LNCAP (cell line): ENCODE measurements at regions not wholly inside any gene's neighbourhood (a gene's known extent, or its start where the extent isn't known, plus 50 kb on each side); places are given as distances from the start of the nearest gene placed in this dataset.

Experiments used
- TF ChIP-seq, protein P1 (sequence below): fragments of 450-650 bp; IDR thresholded peaks from 2 replicates; pipeline ENCODE4 v1.5.1; 2017; ENCODE audit warnings: mild to moderate bottlenecking

DNA sequence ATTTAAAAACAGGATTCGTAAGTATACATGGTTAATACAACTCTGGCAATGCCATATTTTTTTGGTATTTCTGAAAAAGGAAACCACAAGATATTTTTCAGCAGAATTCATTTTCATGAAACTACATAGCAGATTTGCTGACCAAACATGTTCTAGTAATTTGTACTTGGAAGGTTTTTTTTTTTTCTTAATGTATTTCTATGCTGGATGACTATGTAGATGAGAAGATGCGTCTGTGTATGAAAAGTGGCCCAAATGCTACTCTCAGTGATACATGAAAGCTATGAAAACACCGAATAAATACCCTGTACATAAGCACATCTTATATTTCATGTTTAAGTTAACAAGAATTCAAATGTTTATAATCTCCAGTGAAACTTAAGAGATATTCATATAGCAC is 400.9 kb upstream of the CYLC2 start:
- TF ChIP-seq, protein P1, sequence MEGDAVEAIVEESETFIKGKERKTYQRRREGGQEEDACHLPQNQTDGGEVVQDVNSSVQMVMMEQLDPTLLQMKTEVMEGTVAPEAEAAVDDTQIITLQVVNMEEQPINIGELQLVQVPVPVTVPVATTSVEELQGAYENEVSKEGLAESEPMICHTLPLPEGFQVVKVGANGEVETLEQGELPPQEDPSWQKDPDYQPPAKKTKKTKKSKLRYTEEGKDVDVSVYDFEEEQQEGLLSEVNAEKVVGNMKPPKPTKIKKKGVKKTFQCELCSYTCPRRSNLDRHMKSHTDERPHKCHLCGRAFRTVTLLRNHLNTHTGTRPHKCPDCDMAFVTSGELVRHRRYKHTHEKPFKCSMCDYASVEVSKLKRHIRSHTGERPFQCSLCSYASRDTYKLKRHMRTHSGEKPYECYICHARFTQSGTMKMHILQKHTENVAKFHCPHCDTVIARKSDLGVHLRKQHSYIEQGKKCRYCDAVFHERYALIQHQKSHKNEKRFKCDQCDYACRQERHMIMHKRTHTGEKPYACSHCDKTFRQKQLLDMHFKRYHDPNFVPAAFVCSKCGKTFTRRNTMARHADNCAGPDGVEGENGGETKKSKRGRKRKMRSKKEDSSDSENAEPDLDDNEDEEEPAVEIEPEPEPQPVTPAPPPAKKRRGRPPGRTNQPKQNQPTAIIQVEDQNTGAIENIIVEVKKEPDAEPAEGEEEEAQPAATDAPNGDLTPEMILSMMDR = no peak

DNA sequence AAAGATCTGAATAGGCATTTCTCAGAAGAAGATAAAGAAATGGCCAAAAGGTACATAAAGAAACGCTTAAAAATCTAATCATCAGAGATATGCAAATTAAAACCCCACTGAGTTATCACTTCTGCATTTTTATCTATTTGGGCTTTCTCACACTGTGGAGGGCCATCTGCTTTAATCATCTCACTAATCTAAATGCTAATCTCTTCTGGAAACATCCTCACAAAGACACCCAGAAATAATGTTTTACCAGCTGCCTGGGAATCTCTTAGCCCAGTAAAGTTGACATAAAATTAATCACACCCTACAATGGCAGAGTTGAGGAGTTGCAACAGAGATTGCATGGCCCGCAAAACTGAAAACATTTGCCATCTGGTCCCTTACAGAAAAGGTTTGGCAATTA is 407.9 kb upstream of the CYLC2 start:
- TF ChIP-seq, protein P1 = no peak

DNA sequence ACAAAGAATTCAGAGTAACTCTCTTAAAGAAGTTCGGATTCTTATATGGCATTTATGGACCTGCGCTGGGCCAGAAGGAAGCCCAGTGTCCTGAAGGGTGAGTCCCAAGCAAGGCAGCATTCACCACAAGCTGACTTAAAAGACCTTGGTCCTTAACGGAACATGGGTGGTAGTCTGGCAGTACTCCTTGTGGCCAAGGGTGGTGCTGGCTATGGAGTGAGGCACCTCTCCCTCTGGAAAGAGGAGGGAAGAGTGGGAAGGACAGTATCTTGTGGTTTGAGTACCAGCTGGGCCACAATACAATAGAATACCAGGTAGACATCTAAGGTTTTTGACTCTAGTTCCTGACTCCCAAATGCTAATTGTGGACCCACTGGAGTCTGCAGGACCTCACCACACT is 425.7 kb upstream of the CYLC2 start:
- TF ChIP-seq, protein P1 = no peak

DNA sequence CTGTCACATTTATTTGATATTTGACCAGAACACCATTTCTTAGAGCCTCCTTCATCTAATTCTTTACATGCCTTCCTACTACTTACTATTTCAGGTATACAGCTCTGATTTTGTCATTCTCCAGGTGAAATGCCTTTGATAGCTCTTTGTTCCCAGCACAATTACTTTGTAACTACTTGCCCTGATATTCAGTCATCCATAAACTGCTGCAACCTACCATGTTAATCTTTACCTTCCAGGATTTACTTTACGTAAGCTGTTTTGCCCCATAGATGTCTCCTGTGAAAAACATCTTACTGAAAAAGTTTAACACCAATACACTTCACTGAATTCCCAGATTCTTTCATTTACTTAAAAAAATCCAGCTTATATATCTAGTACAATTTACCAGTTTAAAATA is 443.8 kb upstream of the CYLC2 start:
- TF ChIP-seq, protein P1 = no peak

DNA sequence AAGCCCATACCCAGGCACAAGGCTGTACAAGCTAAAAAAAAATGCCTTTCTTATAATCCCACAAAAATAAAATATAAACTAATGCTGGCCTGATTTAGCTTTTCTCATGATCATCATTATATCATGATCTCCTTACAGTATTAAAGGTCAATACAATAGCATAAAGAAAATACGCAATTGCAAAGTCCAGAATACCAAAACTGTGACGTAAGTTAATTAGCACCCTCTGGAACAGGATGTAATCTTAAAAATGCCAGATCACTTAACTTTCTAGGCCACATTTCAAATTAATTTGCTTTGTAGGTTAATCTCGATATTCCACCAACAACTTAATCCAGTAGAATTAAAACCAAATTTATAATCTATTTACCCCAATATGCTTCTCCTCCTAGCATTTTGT is 444.2 kb upstream of the CYLC2 start:
- TF ChIP-seq, protein P1 = no peak

DNA sequence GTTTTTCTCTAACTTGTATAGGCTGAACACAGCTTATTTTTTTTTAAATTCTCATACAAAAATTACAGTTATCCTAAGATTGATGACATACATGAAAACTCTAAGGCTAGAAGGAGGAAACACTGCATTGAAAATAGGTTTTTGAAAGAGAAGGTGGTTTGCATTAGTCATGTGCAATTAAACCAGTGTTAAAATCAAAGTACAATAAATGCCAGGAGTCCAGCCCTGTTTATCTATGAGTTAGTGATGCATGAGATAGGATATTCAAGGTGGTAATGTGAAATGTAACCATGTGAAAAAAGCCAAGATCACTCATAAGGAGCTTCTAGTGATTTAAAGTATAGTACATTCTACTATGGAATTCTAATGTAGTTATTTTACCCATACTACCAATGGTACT is 444.9 kb upstream of the CYLC2 start:
- TF ChIP-seq, protein P1 = no peak

DNA sequence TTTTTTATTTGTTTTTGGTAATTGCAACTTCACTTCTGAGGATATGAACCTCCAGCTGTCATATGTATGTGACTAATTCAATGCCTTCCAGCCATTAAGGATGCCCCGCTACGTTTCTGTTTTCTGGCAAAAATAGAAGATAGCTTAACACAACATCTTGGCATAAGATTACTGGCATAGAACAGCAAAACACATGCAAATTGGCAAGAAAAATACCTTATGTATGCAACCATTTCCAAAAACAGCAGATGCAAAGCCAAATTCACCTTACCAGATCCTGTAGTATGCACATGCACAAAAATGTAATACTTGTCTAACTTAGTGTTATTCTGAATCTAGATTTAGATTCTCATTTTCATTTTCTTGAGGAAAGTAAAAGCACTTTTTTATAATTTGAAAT is 461.1 kb upstream of the CYLC2 start:
- TF ChIP-seq, protein P1 = no peak

DNA sequence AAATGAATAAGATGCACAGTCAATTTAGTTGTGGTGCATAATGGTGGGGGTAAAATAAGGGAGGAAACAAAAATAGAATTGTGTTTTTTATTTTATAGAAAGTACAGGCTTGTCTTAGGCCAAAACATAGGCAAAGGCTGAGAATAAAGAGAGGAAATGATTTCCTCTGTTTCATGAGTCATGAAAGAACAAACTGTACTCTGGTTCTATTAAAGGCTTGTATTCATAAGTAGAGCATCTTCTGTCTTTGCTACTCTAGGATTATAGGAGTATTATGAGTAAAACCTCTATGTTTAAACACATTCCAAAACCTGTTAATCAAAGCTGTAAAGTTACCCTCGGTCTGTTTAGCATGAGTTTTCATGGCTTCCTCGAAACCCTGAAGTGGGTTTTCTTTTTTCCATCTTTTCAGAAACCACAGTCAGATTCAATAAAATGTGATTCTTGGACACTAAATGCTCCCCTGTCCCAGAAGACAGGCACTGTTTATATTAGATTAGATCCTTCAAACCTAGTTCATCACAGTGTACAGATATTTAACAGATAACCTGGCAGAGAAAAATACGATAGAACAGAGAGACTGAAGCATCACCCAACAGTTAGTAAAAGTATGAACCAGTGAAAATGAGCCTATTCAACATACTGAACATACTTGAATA is 473.9 kb upstream of the CYLC2 start:
- TF ChIP-seq, protein P1 = no peak
